DND-41 (cell line): ENCODE measurements at regions not wholly inside any gene's neighbourhood (a gene's known extent, or its start where the extent isn't known, plus 50 kb on each side); places are given as distances from the start of the nearest gene placed in this dataset.
"Not testable (repeated sequence)": the region's sequence is repeated elsewhere in the genome, so short reads cannot be mapped to it uniquely, and the experiment has no call there.

Source experiments
- ATAC-seq: fragments of 200-7000 bp; cut with Tn5 transposase; 3 replicates; pipeline ENCODE4 v1.9.1; 2021; ENCODE audit warnings: low read depth; ENCODE audit not compliant: insufficient read depth
- DNase-seq: peaks from one replicate; pipeline ENCODE4 v3.0.0-alpha.2; 2020
- H2AFZ ChIP-seq: 2 replicates; pipeline ENCODE4 v1.6.0; 2012; ENCODE audit warnings: low read depth, low read length
- H3K27ac ChIP-seq: 2 replicates; pipeline ENCODE4 v1.5.1; 2012; ENCODE audit warnings: low read length, inconsistent platforms
- H3K27me3 ChIP-seq: fragments of 200-600 bp; sonication (generic); 2 replicates; pipeline ENCODE4 v1.6.0; 2012; ENCODE audit warnings: low read length, mild to moderate bottlenecking, inconsistent platforms; ENCODE audit not compliant: insufficient read depth, poor library complexity
- H3K36me3 ChIP-seq: 2 replicates; pipeline ENCODE4 v1.5.1; 2012; ENCODE audit warnings: low read length, inconsistent platforms; ENCODE audit not compliant: insufficient read depth
- H3K4me1 ChIP-seq: 2 replicates; pipeline ENCODE4 v1.5.1; 2012; ENCODE audit warnings: mild to moderate bottlenecking, low read length; ENCODE audit not compliant: insufficient read depth
- H3K4me2 ChIP-seq: 2 replicates; pipeline ENCODE4 v1.6.0; 2012; ENCODE audit warnings: mild to moderate bottlenecking, moderate library complexity, low read length, inconsistent platforms; ENCODE audit not compliant: insufficient read depth
- H3K4me3 ChIP-seq, 2 experiments: fragments of 200-600 bp in 1 of 2; shearing (Covaris generic) in 1 of 2; 2 replicates each; pipeline ENCODE4 v1.5.1; 2012 to 2016; ENCODE audit warnings: inconsistent platforms in 2 of 2, low read length in 2 of 2, mild to moderate bottlenecking in 2 of 2, low read depth in 1 of 2, moderate library complexity in 1 of 2
- H3K79me2 ChIP-seq: 2 replicates; pipeline ENCODE4 v1.6.0; 2012; ENCODE audit warnings: low read length, inconsistent platforms; ENCODE audit not compliant: insufficient read depth
- H3K9ac ChIP-seq: 2 replicates; pipeline ENCODE4 v1.6.0; 2012; ENCODE audit warnings: low read depth, mild to moderate bottlenecking, inconsistent platforms, low read length, moderate library complexity
- H3K9me3 ChIP-seq: 2 replicates; pipeline ENCODE4 v1.5.1; 2012; ENCODE audit warnings: low read length, moderate library complexity, mild to moderate bottlenecking, inconsistent platforms; ENCODE audit not compliant: insufficient read depth, severe bottlenecking
- H4K20me1 ChIP-seq: 2 replicates; pipeline ENCODE4 v1.6.0; 2012; ENCODE audit warnings: low read length; ENCODE audit not compliant: insufficient read depth
- CTCF ChIP-seq: IDR thresholded peaks from 2 replicates; pipeline ENCODE4 v1.5.1; 2012; ENCODE audit warnings: borderline replicate concordance, low read length, moderate library complexity, mild to moderate bottlenecking; ENCODE audit not compliant: poor library complexity, severe bottlenecking; ENCODE audit errors: extremely low read depth
- EZH2 ChIP-seq: IDR thresholded peaks from 3 replicates; pipeline ENCODE4 v1.6.1; 2012; ENCODE audit warnings: borderline replicate concordance, low read depth, mild to moderate bottlenecking, moderate library complexity, low read length, inconsistent platforms; ENCODE audit not compliant: severe bottlenecking

- no peaks in the 10 kb centered on the region for H3K4me1 ChIP-seq
- no peak overlapping the region for H3K9ac ChIP-seq
- H3K9me3 ChIP-seq = no peaks in the 10 kb centered on the region
- DNase-seq = no peak
- no peaks in the 10 kb centered on the region for H3K27me3 ChIP-seq
- H3K4me3 ChIP-seq = no peak overlapping the region
- H3K27ac ChIP-seq = no peak overlapping the region
- H2AFZ ChIP-seq = no peak overlapping the region
- no peaks in the 10 kb centered on the region for H3K36me3 ChIP-seq
- ATAC-seq = no peak
- no peaks in the 10 kb centered on the region for H4K20me1 ChIP-seq
- no peak overlapping the region for H3K4me2 ChIP-seq
- no peak for TF ChIP-seq EZH2
- no peak for TF ChIP-seq CTCF
- no peaks in the 10 kb centered on the region for H3K79me2 ChIP-seq
Measured at GRCh38 chr2:39893616-39894015, 114.6 kb upstream of the THUMPD2 start.

DNA sequence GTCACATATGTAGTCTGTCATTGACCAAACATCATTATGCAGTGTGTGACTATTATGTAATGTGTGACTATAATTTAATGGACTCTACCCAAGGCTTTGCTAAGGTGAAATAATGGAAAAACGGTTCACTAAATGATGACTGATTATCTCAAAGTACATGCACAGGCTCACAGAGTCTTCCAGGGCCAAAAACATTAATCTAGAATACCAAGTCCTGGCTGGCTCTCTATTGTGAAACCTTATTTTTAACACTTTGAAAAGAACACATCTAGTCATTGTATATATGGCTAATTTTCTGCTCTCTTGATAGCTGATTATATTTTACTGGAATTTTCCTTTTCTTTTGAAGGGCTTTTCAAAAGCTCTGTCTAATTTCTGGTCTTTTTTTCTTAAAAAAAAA lies 102.9 kb upstream of the THUMPD2 start:
- DNase-seq (no peak), ATAC-seq (no peak)
- Histone ChIP-seq H3K36me3 (no peaks in the 10 kb centered on the region), H2AFZ (no peak overlapping the region), H4K20me1 (no peaks in the 10 kb centered on the region), H3K27ac (no peak overlapping the region), H3K9ac (no peak overlapping the region), H3K4me3 (no peak overlapping the region), H3K4me1 (no peaks in the 10 kb centered on the region), H3K9me3 (no peaks in the 10 kb centered on the region), H3K27me3 (no peaks in the 10 kb centered on the region), H3K4me2 (no peak overlapping the region), H3K79me2 (no peaks in the 10 kb centered on the region)
- no peak for TF ChIP-seq EZH2
- TF ChIP-seq CTCF = no peak

DNA sequence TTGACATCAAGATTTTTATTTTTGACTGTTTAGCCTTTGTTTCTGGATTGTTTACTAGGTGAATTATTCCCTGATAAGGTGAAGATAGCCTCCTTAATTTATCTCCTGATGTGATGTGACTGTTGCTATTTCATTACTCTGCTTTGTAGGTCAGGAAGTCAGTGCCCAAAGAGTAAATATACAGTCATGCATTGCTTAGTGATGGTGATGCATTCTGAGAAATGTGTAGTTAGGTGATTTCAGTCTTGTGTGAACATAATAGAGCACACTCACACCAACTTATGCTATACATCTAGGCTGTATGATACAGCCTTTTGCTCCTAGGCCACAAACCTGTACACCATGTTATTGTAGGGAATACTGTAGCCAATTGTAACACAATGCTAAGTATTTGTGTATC lies 102.4 kb upstream of the THUMPD2 start:
- Histone ChIP-seq H3K4me2 (no peak overlapping the region), H3K9me3 (no peaks in the 10 kb centered on the region), H4K20me1 (no peaks in the 10 kb centered on the region), H3K4me1 (no peaks in the 10 kb centered on the region), H2AFZ (no peak overlapping the region), H3K79me2 (no peaks in the 10 kb centered on the region), H3K27me3 (no peaks in the 10 kb centered on the region), H3K27ac (no peak overlapping the region), H3K36me3 (no peaks in the 10 kb centered on the region), H3K9ac (no peak overlapping the region), H3K4me3 (no peak overlapping the region)
- no peak for TF ChIP-seq EZH2
- TF ChIP-seq CTCF = no peak
- DNase-seq (no peak), ATAC-seq (no peak)

- not testable (repeated sequence) for H3K4me2 ChIP-seq, H3K9me3 ChIP-seq, H3K79me2 ChIP-seq, ATAC-seq, H2AFZ ChIP-seq, H3K4me3 ChIP-seq, H3K27me3 ChIP-seq, H4K20me1 ChIP-seq, H3K4me1 ChIP-seq, H3K36me3 ChIP-seq, DNase-seq, H3K9ac ChIP-seq, H3K27ac ChIP-seq
Measured at GRCh38 chr2:39879001-39879400, 99.9 kb upstream of the THUMPD2 start.
